Karpas-422 (cell line): ENCODE measurements at regions not wholly inside any gene's neighbourhood (a gene's known extent, or its start where the extent isn't known, plus 50 kb on each side); places are given as distances from the start of the nearest gene placed in this dataset.

Experiments
- DNase-seq: peaks from one replicate; pipeline ENCODE4 v3.0.0-alpha.2; 2015
- H2AFZ ChIP-seq: fragments of 200-600 bp; sonication (generic); 2 replicates; pipeline ENCODE4 v1.6.1; 2014; ENCODE audit warnings: antibody characterized with exemption, low read length, mixed read lengths
- H3K27ac ChIP-seq: fragments of 200-600 bp; sonication (generic); 2 replicates; pipeline ENCODE4 v1.5.1; 2014; ENCODE audit warnings: mild to moderate bottlenecking, low read length, moderate library complexity
- H3K27me3 ChIP-seq: fragments of 200-600 bp; sonication (generic); 2 replicates; pipeline ENCODE4 v1.6.1; 2014; ENCODE audit warnings: low read length, mixed read lengths
- H3K36me3 ChIP-seq: fragments of 200-600 bp; sonication (generic); 2 replicates; pipeline ENCODE4 v1.6.1; 2014; ENCODE audit warnings: low read length, mixed read lengths; ENCODE audit not compliant: insufficient read depth
- H3K4me1 ChIP-seq: fragments of 200-600 bp; sonication (generic); 2 replicates; pipeline ENCODE4 v1.6.1; 2014; ENCODE audit warnings: mild to moderate bottlenecking, low read length, mixed read lengths
- H3K4me2 ChIP-seq: fragments of 200-600 bp; sonication (generic); 2 replicates; pipeline ENCODE4 v1.6.1; 2014; ENCODE audit warnings: low read length, low read depth, mild to moderate bottlenecking; ENCODE audit not compliant: poor library complexity, severe bottlenecking
- H3K4me3 ChIP-seq: fragments of 200-600 bp; sonication (generic); 2 replicates; pipeline ENCODE4 v1.5.1; 2014; ENCODE audit warnings: mild to moderate bottlenecking, antibody characterized with exemption, low read length, mixed read lengths
- H3K79me2 ChIP-seq: fragments of 200-600 bp; sonication (generic); 2 replicates; pipeline ENCODE4 v1.6.1; 2014; ENCODE audit warnings: mild to moderate bottlenecking, low read length, mixed read lengths
- H3K9ac ChIP-seq: fragments of 200-600 bp; sonication (generic); 2 replicates; pipeline ENCODE4 v1.6.0; 2014; ENCODE audit warnings: low read length
- H3K9me2 ChIP-seq: fragments of 200-600 bp; sonication (generic), shearing (Covaris generic); replicated peaks from 2 replicates; pipeline ENCODE4 v1.6.0; 2014; ENCODE audit warnings: mild to moderate bottlenecking, low read length, moderate library complexity; ENCODE audit not compliant: insufficient read depth
- H3K9me3 ChIP-seq: fragments of 300-700, 200-600 bp; sonication (generic); 2 replicates; pipeline ENCODE4 v1.6.1; 2014; ENCODE audit warnings: low read length, mixed read lengths
- H4K20me1 ChIP-seq: fragments of 200-600 bp; sonication (generic); 2 replicates; pipeline ENCODE4 v1.6.1; 2014; ENCODE audit warnings: mild to moderate bottlenecking, antibody characterized with exemption, low read length, low read depth; ENCODE audit not compliant: insufficient read depth

- Histone ChIP-seq H2AFZ (no peak overlapping the region), H3K27ac (no peak overlapping the region), H3K4me3 (no peak overlapping the region), H3K9ac (no peak overlapping the region), H4K20me1 (no peaks in the 10 kb centered on the region), H3K79me2 (no peaks in the 10 kb centered on the region), H3K4me1 (no peaks in the 10 kb centered on the region), H3K36me3 (no peaks in the 10 kb centered on the region), H3K4me2 (no peak overlapping the region), H3K27me3 (no peaks in the 10 kb centered on the region), H3K9me3 (no peaks in the 10 kb centered on the region), H3K9me2 (no peaks in the 10 kb centered on the region)
- no peak for DNase-seq
Observed at GRCh38 chr1:68365709-68366382, 83.9 kb downstream of the RPE65 start.

GRCh38 chr1:68363339-68363738 lies 86.4 kb downstream of the RPE65 start:
- Histone ChIP-seq H3K36me3 (no peaks in the 10 kb centered on the region), H3K79me2 (no peaks in the 10 kb centered on the region), H4K20me1 (no peaks in the 10 kb centered on the region), H3K27me3 (no peaks in the 10 kb centered on the region), H3K4me2 (no peak overlapping the region), H2AFZ (no peak overlapping the region), H3K9me3 (no peaks in the 10 kb centered on the region), H3K4me1 (peaks cover 4% of the 10 kb centered on the region), H3K27ac (no peak overlapping the region), H3K4me3 (no peak overlapping the region), H3K9me2 (no peaks in the 10 kb centered on the region), H3K9ac (no peak overlapping the region)
- no peak for DNase-seq

GRCh38 chr1:68361346-68361910 lies 88.3 kb downstream of the RPE65 start:
- no peak overlapping the region for H3K27ac ChIP-seq
- H3K4me2 ChIP-seq, result no peak overlapping the region
- peaks cover 9% of the 10 kb centered on the region for H3K4me1 ChIP-seq
- no peaks in the 10 kb centered on the region for H3K79me2 ChIP-seq
- no peaks in the 10 kb centered on the region for H3K9me2 ChIP-seq
- no peak overlapping the region for H3K9ac ChIP-seq
- no peak overlapping the region for H3K4me3 ChIP-seq
- DNase-seq, result no peak
- no peak overlapping the region for H2AFZ ChIP-seq
- H3K27me3 ChIP-seq, result no peaks in the 10 kb centered on the region
- H3K36me3 ChIP-seq, result no peaks in the 10 kb centered on the region
- no peaks in the 10 kb centered on the region for H4K20me1 ChIP-seq
- H3K9me3 ChIP-seq, result no peaks in the 10 kb centered on the region

GRCh38 chr1:68359045-68359444 lies 90.7 kb downstream of the RPE65 start:
- H3K79me2 ChIP-seq, result no peaks in the 10 kb centered on the region
- no peak overlapping the region for H2AFZ ChIP-seq
- H3K4me3 ChIP-seq, result no peak overlapping the region
- no peaks in the 10 kb centered on the region for H3K9me2 ChIP-seq
- H3K27ac ChIP-seq, result no peak overlapping the region
- H3K9ac ChIP-seq, result no peak overlapping the region
- no peaks in the 10 kb centered on the region for H3K27me3 ChIP-seq
- H3K4me1 ChIP-seq, result peaks cover 9% of the 10 kb centered on the region
- no peaks in the 10 kb centered on the region for H3K9me3 ChIP-seq
- no peak overlapping the region for H3K4me2 ChIP-seq
- no peak for DNase-seq
- no peaks in the 10 kb centered on the region for H4K20me1 ChIP-seq
- no peaks in the 10 kb centered on the region for H3K36me3 ChIP-seq

- H3K9me2 ChIP-seq, result no peaks in the 10 kb centered on the region
- H3K4me3 ChIP-seq, result no peak overlapping the region
- no peaks in the 10 kb centered on the region for H3K9me3 ChIP-seq
- H2AFZ ChIP-seq, result no peak overlapping the region
- peaks cover 9% of the 10 kb centered on the region for H3K4me1 ChIP-seq
- no peak overlapping the region for H3K4me2 ChIP-seq
- H3K79me2 ChIP-seq, result no peaks in the 10 kb centered on the region
- H3K9ac ChIP-seq, result no peak overlapping the region
- H3K27ac ChIP-seq, result no peak overlapping the region
- no peaks in the 10 kb centered on the region for H3K27me3 ChIP-seq
- H3K36me3 ChIP-seq, result no peaks in the 10 kb centered on the region
- H4K20me1 ChIP-seq, result no peaks in the 10 kb centered on the region
- peak; percentile 61 for DNase-seq
Observed at GRCh38 chr1:68358439-68358838, 91.3 kb downstream of the RPE65 start.

- Histone ChIP-seq H3K4me3 (no peak overlapping the region), H3K27ac (no peak overlapping the region), H2AFZ (no peak overlapping the region)
Observed at GRCh38 chr1:68355614-68356013, 94.1 kb downstream of the RPE65 start.

GRCh38 chr1:68352202-68352601 lies 97.6 kb downstream of the RPE65 start:
- H2AFZ ChIP-seq, result no peak overlapping the region
- H3K4me2 ChIP-seq, result no peak overlapping the region
- no peak overlapping the region for H3K9ac ChIP-seq

More at GRCh38 chr1:68355614-68356013, 94.1 kb downstream of the RPE65 start:
- Histone ChIP-seq H3K36me3 (no peaks in the 10 kb centered on the region), H3K9me3 (no peaks in the 10 kb centered on the region), H3K4me2 (no peak overlapping the region), H3K27me3 (no peaks in the 10 kb centered on the region), H3K4me1 (peaks cover 9% of the 10 kb centered on the region), H4K20me1 (no peaks in the 10 kb centered on the region), H3K9ac (no peak overlapping the region), H3K9me2 (no peaks in the 10 kb centered on the region), H3K79me2 (no peaks in the 10 kb centered on the region)
- no peak for DNase-seq

GRCh38 chr1:68347415-68347814 lies 102.3 kb downstream of the RPE65 start:
- Histone ChIP-seq H3K9me3 (no peaks in the 10 kb centered on the region), H3K27ac (no peak overlapping the region), H3K79me2 (no peaks in the 10 kb centered on the region), H3K27me3 (no peaks in the 10 kb centered on the region), H3K9ac (no peak overlapping the region), H3K4me2 (no peak overlapping the region), H3K4me3 (no peak overlapping the region), H3K36me3 (no peaks in the 10 kb centered on the region), H2AFZ (no peak overlapping the region), H4K20me1 (no peaks in the 10 kb centered on the region), H3K9me2 (no peaks in the 10 kb centered on the region), H3K4me1 (no peaks in the 10 kb centered on the region)
- peak; percentile 56 for DNase-seq

More at GRCh38 chr1:68352202-68352601, 97.6 kb downstream of the RPE65 start:
- Histone ChIP-seq H3K4me1 (no peaks in the 10 kb centered on the region), H3K79me2 (no peaks in the 10 kb centered on the region), H3K36me3 (no peaks in the 10 kb centered on the region), H3K9me3 (no peaks in the 10 kb centered on the region), H4K20me1 (no peaks in the 10 kb centered on the region), H3K9me2 (no peaks in the 10 kb centered on the region), H3K27ac (no peak overlapping the region), H3K4me3 (no peak overlapping the region), H3K27me3 (no peaks in the 10 kb centered on the region)
- DNase-seq, result no peak
